ENCODE measurements at regions not wholly inside any gene's neighbourhood (a gene's known extent, or its start where the extent isn't known, plus 50 kb on each side); places are given as distances from the start of the nearest gene placed in this dataset.

GRCh38 chr17:71379512-71379911 lies 741.3 kb upstream of the SOX9 start:
- intact Hi-C loops (cut with DNase I): no loop called here
- Histone ChIP-seq H3K4me1 (ENCODE audit: control insufficient read depth, insufficient read depth, low read length) (no peaks in the 10 kb centered on the region), H3K27me3 (ENCODE audit: control insufficient read depth, insufficient read depth) (no peaks in the 10 kb centered on the region), H3K4me3 (ENCODE audit: low read length) (no peak overlapping the region), H3K9me3 (ENCODE audit: control insufficient read depth, low read length) (no peaks in the 10 kb centered on the region), H3K27ac (ENCODE audit: low read length) (no peak overlapping the region)
- ATAC-seq (no peak), DNase-seq (no peak)

GRCh38 chr17:71380535-71380934 lies 740.3 kb upstream of the SOX9 start:
- no peak overlapping the region for H3K4me3 ChIP-seq (ENCODE audit: low read length)
- no peaks in the 10 kb centered on the region for H3K27me3 ChIP-seq (ENCODE audit: control insufficient read depth, insufficient read depth)
- H3K9me3 ChIP-seq (ENCODE audit: control insufficient read depth, low read length): no peaks in the 10 kb centered on the region
- ATAC-seq (no peak), DNase-seq (no peak)
- intact Hi-C loops (cut with DNase I): no loop called here
- H3K27ac ChIP-seq (ENCODE audit: low read length): no peak overlapping the region
- H3K4me1 ChIP-seq (ENCODE audit: control insufficient read depth, insufficient read depth, low read length): no peaks in the 10 kb centered on the region
- WGBS: 79% methylated on average over 3 of the region's 3 CpGs

- WGBS: 70% methylated on average over 2 of the region's 2 CpGs
- H3K4me3 ChIP-seq (ENCODE audit: low read length): no peak overlapping the region
- intact Hi-C loops (cut with DNase I): no loop called here
- H3K4me1 ChIP-seq (ENCODE audit: control insufficient read depth, insufficient read depth, low read length): no peaks in the 10 kb centered on the region
- H3K27me3 ChIP-seq (ENCODE audit: control insufficient read depth, insufficient read depth): no peaks in the 10 kb centered on the region
- no peak for DNase-seq
- no peak for ATAC-seq
- no peaks in the 10 kb centered on the region for H3K9me3 ChIP-seq (ENCODE audit: control insufficient read depth, low read length)
- no peak overlapping the region for H3K27ac ChIP-seq (ENCODE audit: low read length)
Observed at GRCh38 chr17:71380936-71381335, 739.9 kb upstream of the SOX9 start.

- intact Hi-C loops (cut with DNase I): no loop called here
- WGBS: 63% methylated on average over 2 of the region's 2 CpGs
- no peak overlapping the region for H3K4me3 ChIP-seq (ENCODE audit: low read length)
- no peaks in the 10 kb centered on the region for H3K27me3 ChIP-seq (ENCODE audit: control insufficient read depth, insufficient read depth)
- ATAC-seq (no peak), DNase-seq (no peak)
- H3K9me3 ChIP-seq (ENCODE audit: control insufficient read depth, low read length): no peaks in the 10 kb centered on the region
- no peak overlapping the region for H3K27ac ChIP-seq (ENCODE audit: low read length)
- no peaks in the 10 kb centered on the region for H3K4me1 ChIP-seq (ENCODE audit: control insufficient read depth, insufficient read depth, low read length)
Observed at GRCh38 chr17:71383091-71383490, 737.7 kb upstream of the SOX9 start.

GRCh38 chr17:71387456-71387855 lies 733.4 kb upstream of the SOX9 start:
- no peak overlapping the region for H3K4me3 ChIP-seq (ENCODE audit: low read length)
- H3K27ac ChIP-seq (ENCODE audit: low read length): no peak overlapping the region
- ATAC-seq (no peak), DNase-seq (no peak)
- H3K9me3 ChIP-seq (ENCODE audit: control insufficient read depth, low read length): no peaks in the 10 kb centered on the region
- H3K27me3 ChIP-seq (ENCODE audit: control insufficient read depth, insufficient read depth): no peaks in the 10 kb centered on the region
- intact Hi-C loops (cut with DNase I): no loop called here
- no peaks in the 10 kb centered on the region for H3K4me1 ChIP-seq (ENCODE audit: control insufficient read depth, insufficient read depth, low read length)

GRCh38 chr17:71392715-71393567 lies 727.9 kb upstream of the SOX9 start:
- DNase-seq (no peak), ATAC-seq (no peak)
- Histone ChIP-seq H3K27ac (ENCODE audit: low read length) (no peak overlapping the region), H3K4me3 (ENCODE audit: low read length) (no peak overlapping the region), H3K4me1 (ENCODE audit: control insufficient read depth, insufficient read depth, low read length) (no peaks in the 10 kb centered on the region), H3K27me3 (ENCODE audit: control insufficient read depth, insufficient read depth) (no peaks in the 10 kb centered on the region), H3K9me3 (ENCODE audit: control insufficient read depth, low read length) (no peaks in the 10 kb centered on the region)
- WGBS: 76% methylated on average over 4 of the region's 4 CpGs
- intact Hi-C loops (cut with DNase I): no loop called here

GRCh38 chr17:71395901-71396300 lies 724.9 kb upstream of the SOX9 start:
- DNase-seq: no peak
- Histone ChIP-seq H3K27ac (ENCODE audit: low read length) (no peak overlapping the region), H3K4me3 (ENCODE audit: low read length) (no peak overlapping the region), H3K27me3 (ENCODE audit: control insufficient read depth, insufficient read depth) (no peaks in the 10 kb centered on the region), H3K9me3 (ENCODE audit: control insufficient read depth, low read length) (no peaks in the 10 kb centered on the region), H3K4me1 (ENCODE audit: control insufficient read depth, insufficient read depth, low read length) (no peaks in the 10 kb centered on the region)
- intact Hi-C loops (cut with DNase I): no loop called here
- no peak for ATAC-seq
- WGBS: 57% methylated on average over 2 of the region's 2 CpGs

- no peak for ATAC-seq
- intact Hi-C loops (cut with DNase I): no loop called here
- Histone ChIP-seq H3K9me3 (ENCODE audit: control insufficient read depth, low read length) (no peaks in the 10 kb centered on the region), H3K4me3 (ENCODE audit: low read length) (no peak overlapping the region), H3K27me3 (ENCODE audit: control insufficient read depth, insufficient read depth) (no peaks in the 10 kb centered on the region), H3K4me1 (ENCODE audit: control insufficient read depth, insufficient read depth, low read length) (no peaks in the 10 kb centered on the region), H3K27ac (ENCODE audit: low read length) (no peak overlapping the region)
- 58% methylated on average over 3 of the region's 3 CpGs for WGBS
- no peak for DNase-seq
Observed at GRCh38 chr17:71396711-71397110, 724.1 kb upstream of the SOX9 start.

GRCh38 chr17:71398025-71398424 lies 722.8 kb upstream of the SOX9 start:
- no peak for DNase-seq
- Histone ChIP-seq H3K9me3 (ENCODE audit: control insufficient read depth, low read length) (no peaks in the 10 kb centered on the region), H3K27ac (ENCODE audit: low read length) (no peak overlapping the region), H3K4me3 (ENCODE audit: low read length) (no peak overlapping the region), H3K4me1 (ENCODE audit: control insufficient read depth, insufficient read depth, low read length) (no peaks in the 10 kb centered on the region), H3K27me3 (ENCODE audit: control insufficient read depth, insufficient read depth) (no peaks in the 10 kb centered on the region)
- intact Hi-C loops (cut with DNase I): no loop called here
- WGBS: 66% methylated on average over 2 of the region's 2 CpGs
- ATAC-seq: no peak

- DNase-seq (no peak), ATAC-seq (no peak)
- Histone ChIP-seq H3K4me1 (ENCODE audit: control insufficient read depth, insufficient read depth, low read length) (no peaks in the 10 kb centered on the region), H3K9me3 (ENCODE audit: control insufficient read depth, low read length) (no peaks in the 10 kb centered on the region), H3K27ac (ENCODE audit: low read length) (no peak overlapping the region), H3K27me3 (ENCODE audit: control insufficient read depth, insufficient read depth) (no peaks in the 10 kb centered on the region), H3K4me3 (ENCODE audit: low read length) (no peak overlapping the region)
- intact Hi-C loops (cut with DNase I): no loop called here
- WGBS: 30% methylated on average over 4 of the region's 4 CpGs
Observed at GRCh38 chr17:71398800-71399219, 722.0 kb upstream of the SOX9 start.

GRCh38 chr17:71399221-71399620 lies 721.6 kb upstream of the SOX9 start:
- H3K4me3 ChIP-seq (ENCODE audit: low read length): no peak overlapping the region

GRCh38 chr17:71399649-71400048 lies 721.2 kb upstream of the SOX9 start:
- intact Hi-C loops (cut with DNase I): no loop called here
- 19% methylated on average over 1 of the region's 1 CpG for WGBS
- DNase-seq (no peak), ATAC-seq (no peak)
- Histone ChIP-seq H3K9me3 (ENCODE audit: control insufficient read depth, low read length) (no peaks in the 10 kb centered on the region), H3K27ac (ENCODE audit: low read length) (no peak overlapping the region), H3K4me1 (ENCODE audit: control insufficient read depth, insufficient read depth, low read length) (no peaks in the 10 kb centered on the region), H3K4me3 (ENCODE audit: low read length) (no peak overlapping the region), H3K27me3 (ENCODE audit: control insufficient read depth, insufficient read depth) (no peaks in the 10 kb centered on the region)

More at GRCh38 chr17:71399221-71399620, 721.6 kb upstream of the SOX9 start:
- H3K27me3 ChIP-seq (ENCODE audit: control insufficient read depth, insufficient read depth): no peaks in the 10 kb centered on the region
- H3K4me1 ChIP-seq (ENCODE audit: control insufficient read depth, insufficient read depth, low read length): no peaks in the 10 kb centered on the region
- 38% methylated on average over 3 of the region's 3 CpGs for WGBS
- no peaks in the 10 kb centered on the region for H3K9me3 ChIP-seq (ENCODE audit: control insufficient read depth, low read length)
- DNase-seq (no peak), ATAC-seq (no peak)
- intact Hi-C loops (cut with DNase I): no loop called here
- no peak overlapping the region for H3K27ac ChIP-seq (ENCODE audit: low read length)
